ENCODE measurements at regions not wholly inside any gene's neighbourhood (a gene's known extent, or its start where the extent isn't known, plus 50 kb on each side); places are given as distances from the start of the nearest gene placed in this dataset.

- intact Hi-C loops (cut with micrococcal nuclease; ENCODE audit: unreplicated experiment), result no loop called here
- no peaks in the 10 kb centered on the region for H3K27me3 ChIP-seq (replicated peaks; ENCODE audit: insufficient read depth, low read depth, low read length, poor library complexity)
- H3K4me3 ChIP-seq (ENCODE audit: low read depth, low read length, poor library complexity, severe bottlenecking), result no peak overlapping the region
- no peak for DNase-seq (ENCODE audit: low spot score)
- no peaks in the 10 kb centered on the region for H3K9me3 ChIP-seq (ENCODE audit: low read depth, low read length, poor library complexity, severe bottlenecking)
- no peaks in the 10 kb centered on the region for H3K36me3 ChIP-seq (ENCODE audit: insufficient read depth, low read length, poor library complexity, severe bottlenecking)
- no TSS peak for BruUV-seq (replicated peaks)
- POLR2A ChIA-PET (ENCODE audit: low non-redundant PET), result interaction anchor here (0.7 kb wide), 1 partner anchor 333 kb away, joined by 3 read pairs; no protein-coding TSS in a partner anchor
- H3K27ac ChIP-seq (ENCODE audit: low read depth, low read length, poor library complexity, severe bottlenecking), result no peak overlapping the region
- CTCF ChIA-PET, result no interaction called here
- TF ChIP-seq CTCF (conservative IDR thresholded peaks at IDR 0.05; ENCODE audit: low read depth, low read length) (no peak), EZH2 (IDR thresholded peaks at IDR 0.05; ENCODE audit: borderline replicate concordance, low read depth, low read length, poor library complexity, severe bottlenecking) (no peak)
- H3K4me1 ChIP-seq (ENCODE audit: insufficient read depth, low read length, poor library complexity, severe bottlenecking), result no peaks in the 10 kb centered on the region
Observed at GRCh38 chr10:33120275-33120674, 162.2 kb upstream of the ITGB1 start.

GRCh38 chr10:33117816-33118215, 159.8 kb upstream of the ITGB1 start:
- no TSS peak for BruUV-seq (replicated peaks)

GRCh38 chr10:33117230-33117629, 159.2 kb upstream of the ITGB1 start:
- H3K36me3 ChIP-seq (ENCODE audit: insufficient read depth, low read length, poor library complexity, severe bottlenecking), result no peaks in the 10 kb centered on the region
- H3K4me3 ChIP-seq (ENCODE audit: low read depth, low read length, poor library complexity, severe bottlenecking), result no peak overlapping the region
- ChIA-PET POLR2A (ENCODE audit: low non-redundant PET) (no interaction called here), CTCF (no interaction called here)
- no peak for TF ChIP-seq CTCF (conservative IDR thresholded peaks at IDR 0.05; ENCODE audit: low read depth, low read length)
- no peak for TF ChIP-seq EZH2 (IDR thresholded peaks at IDR 0.05; ENCODE audit: borderline replicate concordance, low read depth, low read length, poor library complexity, severe bottlenecking)
- no peak overlapping the region for H3K27ac ChIP-seq (ENCODE audit: low read depth, low read length, poor library complexity, severe bottlenecking)
- H3K9me3 ChIP-seq (ENCODE audit: low read depth, low read length, poor library complexity, severe bottlenecking), result no peaks in the 10 kb centered on the region
- H3K27me3 ChIP-seq (replicated peaks; ENCODE audit: insufficient read depth, low read depth, low read length, poor library complexity), result no peaks in the 10 kb centered on the region
- BruUV-seq (replicated peaks), result no TSS peak
- peaks cover 4% of the 10 kb centered on the region for H3K4me1 ChIP-seq (ENCODE audit: insufficient read depth, low read length, poor library complexity, severe bottlenecking)
- intact Hi-C loops (cut with micrococcal nuclease; ENCODE audit: unreplicated experiment), result loop anchor here (2.0 to 5.0 kb wide), 3 partner anchors 76 to 1520 kb away; no protein-coding TSS in a partner anchor
- DNase-seq (ENCODE audit: low spot score), result no peak

More at GRCh38 chr10:33117816-33118215, 159.8 kb upstream of the ITGB1 start:
- no peak overlapping the region for H3K27ac ChIP-seq (ENCODE audit: low read depth, low read length, poor library complexity, severe bottlenecking)
- no peak for DNase-seq (ENCODE audit: low spot score)
- no peaks in the 10 kb centered on the region for H3K36me3 ChIP-seq (ENCODE audit: insufficient read depth, low read length, poor library complexity, severe bottlenecking)
- H3K27me3 ChIP-seq (replicated peaks; ENCODE audit: insufficient read depth, low read depth, low read length, poor library complexity), result no peaks in the 10 kb centered on the region
- ChIA-PET POLR2A (ENCODE audit: low non-redundant PET) (no interaction called here), CTCF (no interaction called here)
- TF ChIP-seq EZH2 (IDR thresholded peaks at IDR 0.05; ENCODE audit: borderline replicate concordance, low read depth, low read length, poor library complexity, severe bottlenecking) (no peak), CTCF (conservative IDR thresholded peaks at IDR 0.05; ENCODE audit: low read depth, low read length) (no peak)
- no peaks in the 10 kb centered on the region for H3K9me3 ChIP-seq (ENCODE audit: low read depth, low read length, poor library complexity, severe bottlenecking)
- intact Hi-C loops (cut with micrococcal nuclease; ENCODE audit: unreplicated experiment), result loop anchor here (2.0 to 5.0 kb wide), 3 partner anchors 75 to 1519 kb away; no protein-coding TSS in a partner anchor
- H3K4me3 ChIP-seq (ENCODE audit: low read depth, low read length, poor library complexity, severe bottlenecking), result no peak overlapping the region
- H3K4me1 ChIP-seq (ENCODE audit: insufficient read depth, low read length, poor library complexity, severe bottlenecking), result no peaks in the 10 kb centered on the region
